T-helper 2 cell treated with Interferon-gamma antibody and Interleukin-4, amounts not matched to agents 5 μg/mL and 100 μg/mL, for 36 hours (primary cell): ENCODE measurements at regions not wholly inside any gene's neighbourhood (a gene's known extent, or its start where the extent isn't known, plus 50 kb on each side); places are given as distances from the start of the nearest gene placed in this dataset.

ENCODE experiments used
- DNase-seq: peaks from one replicate; pipeline ENCODE4 v3.0.0; 2021; ENCODE audit warnings: low spot score
- H3K27ac Mint-ChIP-seq: one replicate; pipeline ENCODE4 v1.8.0; 2021; ENCODE audit warnings: mild to moderate bottlenecking, mixed read lengths
- H3K27me3 Mint-ChIP-seq: one replicate; pipeline ENCODE4 v1.8.0; 2021; ENCODE audit warnings: low read depth, mixed read lengths
- H3K36me3 Mint-ChIP-seq: one replicate; pipeline ENCODE4 v1.8.0; 2021; ENCODE audit warnings: low read depth, mixed read lengths
- H3K4me1 Mint-ChIP-seq: one replicate; pipeline ENCODE4 v1.8.0; 2021; ENCODE audit warnings: low read depth, mixed read lengths
- H3K4me3 Mint-ChIP-seq: one replicate; pipeline ENCODE4 v1.8.0; 2022; ENCODE audit warnings: mild to moderate bottlenecking, moderate library complexity, mixed read lengths
- H3K9me3 Mint-ChIP-seq: one replicate; pipeline ENCODE4 v1.8.0; 2021; ENCODE audit warnings: mixed read lengths

DNA sequence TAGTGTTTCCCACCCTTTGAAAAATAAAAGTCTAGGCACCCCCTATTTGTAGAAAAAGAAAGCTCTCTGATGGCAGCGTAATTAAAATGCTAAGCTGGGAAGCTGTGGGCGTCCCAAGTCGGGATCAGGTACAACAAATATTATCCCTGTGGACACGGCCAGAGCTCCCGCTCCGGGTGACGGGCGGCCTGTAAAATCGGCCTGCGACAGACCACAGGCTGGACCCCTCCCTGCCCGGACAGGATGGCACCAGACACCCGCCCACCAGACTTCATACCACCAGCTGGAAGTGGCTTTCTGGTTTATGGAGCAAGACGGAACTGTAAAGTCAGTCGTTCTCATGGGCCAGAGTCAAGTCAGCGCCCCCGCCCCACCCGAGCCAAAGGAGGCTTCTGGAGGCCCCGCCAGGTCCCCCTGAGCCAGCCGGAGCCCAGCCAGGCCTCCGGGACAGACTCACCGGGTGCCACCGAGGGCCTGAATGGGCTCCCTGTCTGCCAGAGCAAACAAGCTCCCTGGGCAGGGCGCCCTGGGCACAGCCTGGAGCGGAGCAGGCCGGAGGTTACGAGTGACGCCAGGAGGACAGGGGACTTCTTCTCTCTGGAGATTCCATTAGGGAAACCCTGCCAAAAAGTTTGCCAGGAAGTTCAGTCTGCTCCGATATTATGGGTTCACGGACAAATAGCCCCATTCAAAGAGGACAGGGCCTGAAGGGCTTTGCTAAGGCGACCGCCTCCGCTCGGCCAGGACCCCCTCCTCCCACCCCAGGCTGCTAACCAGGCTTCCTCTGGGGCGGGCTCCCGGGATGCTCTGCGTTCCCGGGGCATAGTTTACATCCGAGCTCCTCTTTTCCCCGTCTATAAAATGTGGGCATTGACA, 173.7 kb downstream of the ERCC6L2 start:
- H3K4me3 Mint-ChIP-seq = no peak overlapping the region

DNA sequence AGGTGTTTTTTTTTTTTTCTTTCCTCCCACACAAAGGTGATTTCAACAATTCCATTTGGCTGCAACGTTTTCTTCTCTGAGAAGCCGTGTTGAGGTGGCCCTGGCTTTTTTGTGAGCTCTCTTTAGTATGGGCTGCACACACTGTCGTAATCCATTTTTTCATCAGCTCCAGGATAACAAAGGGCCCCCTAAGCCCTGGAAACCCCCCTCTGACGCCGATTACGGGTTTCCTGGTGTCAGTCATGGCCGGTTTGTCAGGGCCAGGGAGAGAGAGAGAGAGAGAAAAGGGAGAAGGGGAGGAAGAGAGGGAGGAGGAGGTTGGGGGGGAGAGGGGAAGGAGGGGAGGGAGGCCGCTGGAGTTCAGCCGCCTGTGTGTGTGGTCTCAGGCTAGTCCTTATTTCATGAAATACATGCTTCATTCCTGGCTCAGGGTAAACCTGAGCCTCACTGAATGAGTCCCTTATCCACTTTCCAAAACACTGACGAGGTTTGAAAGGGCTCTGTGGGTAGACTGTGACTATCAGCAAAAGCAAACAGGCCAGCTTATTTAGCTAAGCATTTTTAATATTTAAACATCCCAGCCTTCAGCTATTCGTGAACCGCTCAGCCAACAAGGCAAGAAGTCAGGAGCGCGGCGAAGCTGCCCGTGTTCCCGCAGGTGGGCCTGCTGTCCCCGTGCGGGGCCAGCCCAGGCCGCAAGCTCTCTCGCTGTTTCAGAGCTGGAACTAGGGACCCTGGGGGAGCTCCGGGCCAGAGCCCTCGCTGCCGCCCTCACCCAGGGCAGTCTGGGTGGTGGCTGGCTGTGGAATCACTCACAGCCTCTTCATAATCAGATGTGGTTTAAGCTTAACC, 172.8 kb downstream of the ERCC6L2 start:
- Mint-ChIP-seq H3K4me1 (peaks cover 3% of the 10 kb centered on the region), H3K4me3 (no peak overlapping the region), H3K27ac (peak overlapping the region; percentile 31), H3K27me3 (peaks cover 7% of the 10 kb centered on the region), H3K36me3 (no peaks in the 10 kb centered on the region), H3K9me3 (no peaks in the 10 kb centered on the region)
- DNase-seq = no peak

More for the DNA sequence above, 173.7 kb downstream of the ERCC6L2 start:
- H3K9me3 Mint-ChIP-seq = no peaks in the 10 kb centered on the region
- peaks cover 7% of the 10 kb centered on the region for H3K27me3 Mint-ChIP-seq
- peaks cover 3% of the 10 kb centered on the region for H3K4me1 Mint-ChIP-seq
- H3K36me3 Mint-ChIP-seq = no peaks in the 10 kb centered on the region
- DNase-seq = no peak
- no peak overlapping the region for H3K27ac Mint-ChIP-seq

DNA sequence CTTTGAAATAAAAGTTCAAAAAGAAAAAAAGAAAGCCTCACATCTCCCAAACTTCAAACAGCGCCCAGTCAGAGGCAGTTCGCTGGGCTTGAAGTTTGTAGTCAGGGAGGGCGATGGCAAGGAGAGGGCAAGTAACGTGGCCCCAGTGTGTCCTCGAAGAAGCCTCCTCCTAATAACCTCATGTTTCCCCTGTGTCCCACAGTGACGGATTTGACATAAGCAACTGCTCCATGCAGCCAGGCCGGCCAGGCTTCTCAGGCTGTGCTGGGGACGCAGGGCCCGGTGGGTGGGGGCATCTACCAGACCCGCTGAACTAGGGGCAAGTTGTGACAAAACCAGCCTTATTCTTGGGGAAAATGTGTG, 172.2 kb downstream of the ERCC6L2 start:
- Mint-ChIP-seq H3K36me3 (no peaks in the 10 kb centered on the region), H3K27me3 (peaks cover 7% of the 10 kb centered on the region), H3K27ac (no peak overlapping the region), H3K9me3 (no peaks in the 10 kb centered on the region), H3K4me1 (peaks cover 3% of the 10 kb centered on the region), H3K4me3 (no peak overlapping the region)
- DNase-seq = no peak

DNA sequence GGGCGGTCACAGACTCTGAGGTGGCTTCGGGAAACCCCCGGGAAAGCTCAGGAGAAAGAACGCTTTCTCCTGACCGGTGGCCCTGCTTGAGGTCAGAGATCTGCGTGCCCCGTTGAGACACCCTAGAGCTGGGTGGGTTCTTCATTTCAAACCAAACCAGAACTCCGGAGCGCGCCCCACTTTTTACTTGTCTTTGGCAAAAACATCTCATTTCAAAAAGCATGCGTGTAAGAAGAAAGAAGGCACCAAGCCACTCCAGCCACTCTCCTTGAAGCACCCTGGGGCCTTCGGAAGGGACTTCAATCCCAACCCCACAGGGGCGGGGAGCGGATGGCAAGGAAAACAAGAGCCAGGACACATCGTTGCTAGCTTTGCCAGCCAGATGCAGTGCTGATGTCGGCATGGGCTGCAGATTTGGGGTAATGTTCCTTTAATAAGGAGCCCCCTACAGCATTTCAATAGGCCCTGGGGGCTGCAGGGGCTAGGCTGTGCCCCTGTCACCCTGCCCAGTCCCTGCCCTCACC, 171.7 kb downstream of the ERCC6L2 start:
- no peak for DNase-seq
- no peaks in the 10 kb centered on the region for H3K36me3 Mint-ChIP-seq
- peaks cover 3% of the 10 kb centered on the region for H3K4me1 Mint-ChIP-seq
- H3K4me3 Mint-ChIP-seq = no peak overlapping the region
- H3K27ac Mint-ChIP-seq = no peak overlapping the region
- H3K9me3 Mint-ChIP-seq = no peaks in the 10 kb centered on the region
- H3K27me3 Mint-ChIP-seq = peaks cover 7% of the 10 kb centered on the region

DNA sequence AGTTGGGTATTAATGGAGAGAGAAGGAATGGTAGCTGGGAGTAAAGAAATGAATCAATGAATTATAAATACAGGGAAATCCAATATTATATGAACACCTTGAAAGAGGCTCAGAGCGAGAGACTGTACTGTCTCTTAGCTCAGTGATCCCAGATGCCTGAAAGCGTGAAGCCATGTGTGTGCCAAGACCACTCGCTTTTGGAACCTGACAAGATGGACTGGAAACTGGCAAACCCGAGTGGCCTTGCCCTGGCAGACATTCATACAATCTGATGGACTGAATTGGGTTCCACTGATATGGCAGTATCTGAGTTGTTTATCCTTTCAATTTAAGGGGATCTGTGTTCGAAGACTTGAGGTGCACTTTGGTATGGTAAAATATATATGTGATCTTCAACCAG, 170.3 kb downstream of the ERCC6L2 start:
- no peak overlapping the region for H3K27ac Mint-ChIP-seq
- no peak for DNase-seq
- H3K4me1 Mint-ChIP-seq = peaks cover 3% of the 10 kb centered on the region
- peaks cover 7% of the 10 kb centered on the region for H3K27me3 Mint-ChIP-seq
- no peak overlapping the region for H3K4me3 Mint-ChIP-seq
- no peaks in the 10 kb centered on the region for H3K36me3 Mint-ChIP-seq
- H3K9me3 Mint-ChIP-seq = no peaks in the 10 kb centered on the region

DNA sequence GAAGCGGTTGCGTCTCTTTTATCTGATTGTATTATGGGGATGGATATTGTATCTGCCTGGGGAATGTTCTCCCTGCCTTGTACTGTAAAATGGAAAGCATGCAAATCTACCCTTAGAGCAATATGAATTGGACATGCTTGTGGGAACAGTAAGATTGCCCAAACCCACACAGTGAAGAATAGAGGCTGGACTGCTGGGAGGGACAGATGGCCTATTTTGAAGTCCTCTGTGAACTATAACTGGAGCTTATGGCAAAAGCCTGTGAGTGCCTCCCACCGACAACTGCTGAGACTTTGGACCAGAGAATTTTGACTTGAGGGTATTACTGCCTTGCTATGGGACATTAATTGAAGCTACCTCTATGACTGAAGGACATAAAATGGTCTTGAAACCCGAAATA, 168.9 kb downstream of the ERCC6L2 start:
- DNase-seq = no peak
- peaks cover 3% of the 10 kb centered on the region for H3K4me1 Mint-ChIP-seq
- no peak overlapping the region for H3K27ac Mint-ChIP-seq
- H3K27me3 Mint-ChIP-seq = peaks cover 7% of the 10 kb centered on the region
- no peak overlapping the region for H3K4me3 Mint-ChIP-seq
- H3K9me3 Mint-ChIP-seq = peaks cover under 1% of the 10 kb centered on the region
- no peaks in the 10 kb centered on the region for H3K36me3 Mint-ChIP-seq

DNA sequence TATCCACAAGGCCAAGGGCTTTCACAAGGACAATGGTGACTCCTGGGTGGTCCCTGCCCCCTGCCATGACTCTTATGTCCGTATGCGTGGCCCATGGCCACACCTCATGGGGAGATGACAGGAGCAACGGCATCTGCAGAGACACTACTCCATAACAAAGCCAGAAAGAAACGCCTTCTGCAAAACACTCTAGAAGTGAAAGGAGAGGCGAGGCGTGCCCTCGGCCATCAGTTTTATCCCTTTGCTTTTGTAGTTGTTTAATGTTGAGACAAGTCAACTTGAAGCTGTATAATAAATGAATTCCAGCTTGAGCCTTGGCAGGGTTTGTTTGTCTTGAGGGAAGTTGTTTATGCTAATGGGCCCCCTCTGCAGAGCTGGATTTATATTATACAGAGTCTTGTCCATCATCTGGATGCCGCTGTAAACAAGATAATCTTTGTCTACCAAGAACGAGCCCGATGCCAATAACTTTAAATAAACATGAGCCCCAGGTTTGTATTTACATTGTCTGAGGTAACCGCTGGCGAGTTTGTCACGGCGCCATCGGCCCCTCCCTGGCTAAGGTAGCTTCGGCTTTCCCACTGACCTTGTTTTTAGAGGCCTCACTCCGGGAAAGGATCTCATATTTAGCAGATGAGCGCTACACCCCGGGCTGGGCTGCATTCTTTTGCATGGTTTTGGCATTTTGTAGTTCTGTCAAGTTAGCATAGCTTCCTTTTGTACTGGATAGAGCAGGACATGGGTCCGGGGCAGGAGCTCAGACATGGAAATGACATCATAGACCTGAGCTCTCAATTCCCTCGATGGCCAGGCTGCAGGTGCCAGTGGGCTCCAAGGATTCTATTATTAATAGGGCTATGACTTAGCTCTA, 165.3 kb downstream of the ERCC6L2 start:
- H3K9me3 Mint-ChIP-seq = peaks cover 31% of the 10 kb centered on the region
- H3K27me3 Mint-ChIP-seq = peaks cover 3% of the 10 kb centered on the region
- no peak overlapping the region for H3K4me3 Mint-ChIP-seq
- H3K36me3 Mint-ChIP-seq = peaks cover 21% of the 10 kb centered on the region
- H3K4me1 Mint-ChIP-seq = peaks cover 3% of the 10 kb centered on the region
- no peak overlapping the region for H3K27ac Mint-ChIP-seq
- no peak for DNase-seq

DNA sequence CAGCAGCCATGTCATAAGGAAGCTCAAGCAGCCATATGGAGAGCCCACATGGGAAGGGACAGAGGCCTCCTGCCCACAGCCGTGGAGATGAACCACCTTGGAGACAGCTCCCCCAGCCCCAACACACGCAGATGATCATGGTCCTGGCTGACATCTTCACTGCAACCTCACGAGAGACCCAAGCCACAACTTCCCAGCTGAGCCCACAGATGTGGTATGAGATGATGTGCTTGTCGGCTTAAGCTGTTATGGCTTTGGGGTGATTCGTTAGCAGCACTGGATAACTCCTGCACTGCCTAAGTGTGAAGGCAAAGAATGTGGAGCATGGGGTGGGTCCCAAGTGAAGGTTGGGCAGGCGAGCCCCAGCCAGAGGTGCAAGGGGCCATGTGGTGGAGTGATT, 163.4 kb downstream of the ERCC6L2 start:
- H3K4me1 Mint-ChIP-seq = peaks cover 3% of the 10 kb centered on the region
- DNase-seq = no peak
- H3K27me3 Mint-ChIP-seq = peaks cover 3% of the 10 kb centered on the region
- H3K27ac Mint-ChIP-seq = no peak overlapping the region
- peaks cover 37% of the 10 kb centered on the region for H3K9me3 Mint-ChIP-seq
- peaks cover 21% of the 10 kb centered on the region for H3K36me3 Mint-ChIP-seq
- no peak overlapping the region for H3K4me3 Mint-ChIP-seq

DNA sequence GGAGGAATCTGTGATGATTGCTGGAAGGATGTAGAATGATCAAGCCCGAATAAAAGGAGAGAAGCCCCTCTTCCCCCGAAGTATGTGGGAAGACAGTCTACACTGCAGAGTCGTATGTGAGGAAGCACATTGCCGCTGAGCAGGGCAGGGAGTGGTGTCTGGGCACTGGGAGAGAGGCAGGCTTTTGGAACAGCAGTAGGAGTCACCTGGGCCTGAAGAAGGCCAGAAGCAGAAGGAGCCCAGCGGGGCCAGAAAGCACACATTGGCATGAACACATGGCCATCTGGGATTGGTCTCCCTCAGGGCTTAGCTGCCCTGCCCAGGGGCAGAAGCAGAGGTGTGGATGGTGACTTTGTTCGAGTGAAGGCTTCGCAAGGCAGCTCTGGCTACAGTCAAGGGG, 162.8 kb downstream of the ERCC6L2 start:
- DNase-seq = no peak
- peaks cover 37% of the 10 kb centered on the region for H3K9me3 Mint-ChIP-seq
- H3K27ac Mint-ChIP-seq = no peak overlapping the region
- H3K4me1 Mint-ChIP-seq = peaks cover 3% of the 10 kb centered on the region
- H3K27me3 Mint-ChIP-seq = peaks cover 3% of the 10 kb centered on the region
- H3K4me3 Mint-ChIP-seq = no peak overlapping the region
- H3K36me3 Mint-ChIP-seq = peaks cover 21% of the 10 kb centered on the region

DNA sequence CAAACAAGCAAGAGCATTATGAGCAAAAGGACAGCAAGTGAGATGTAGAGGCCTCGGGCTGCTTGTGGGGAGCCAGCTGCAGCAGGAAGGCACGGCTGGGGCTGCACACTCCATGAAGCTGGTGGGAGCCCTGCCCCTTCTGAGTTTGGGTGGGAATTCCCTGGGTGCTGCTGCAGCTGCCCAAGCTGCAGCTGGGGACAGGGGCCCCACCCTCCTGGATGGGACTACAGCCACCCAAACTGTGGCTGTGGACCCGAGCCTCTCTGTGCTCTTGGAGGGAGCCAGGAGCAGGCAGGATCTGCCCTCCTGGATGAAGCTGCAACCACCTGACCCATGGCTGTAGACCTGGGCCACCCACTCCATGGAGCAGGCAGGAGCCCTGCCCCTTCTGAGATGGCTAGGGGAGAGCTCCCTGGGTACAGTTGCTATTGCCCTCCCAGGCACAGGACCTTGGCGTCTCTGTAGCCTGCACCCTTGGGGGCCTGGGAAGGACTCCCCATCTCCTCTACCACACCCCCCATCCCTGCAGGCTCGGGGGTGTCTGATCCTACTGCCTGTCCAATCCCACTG, 159.1 kb downstream of the ERCC6L2 start:
- peaks cover 3% of the 10 kb centered on the region for H3K4me1 Mint-ChIP-seq
- H3K27me3 Mint-ChIP-seq = peaks cover 4% of the 10 kb centered on the region
- H3K9me3 Mint-ChIP-seq = peaks cover 37% of the 10 kb centered on the region
- H3K36me3 Mint-ChIP-seq = peaks cover 21% of the 10 kb centered on the region
- no peak overlapping the region for H3K27ac Mint-ChIP-seq
- no peak overlapping the region for H3K4me3 Mint-ChIP-seq
- DNase-seq = no peak

DNA sequence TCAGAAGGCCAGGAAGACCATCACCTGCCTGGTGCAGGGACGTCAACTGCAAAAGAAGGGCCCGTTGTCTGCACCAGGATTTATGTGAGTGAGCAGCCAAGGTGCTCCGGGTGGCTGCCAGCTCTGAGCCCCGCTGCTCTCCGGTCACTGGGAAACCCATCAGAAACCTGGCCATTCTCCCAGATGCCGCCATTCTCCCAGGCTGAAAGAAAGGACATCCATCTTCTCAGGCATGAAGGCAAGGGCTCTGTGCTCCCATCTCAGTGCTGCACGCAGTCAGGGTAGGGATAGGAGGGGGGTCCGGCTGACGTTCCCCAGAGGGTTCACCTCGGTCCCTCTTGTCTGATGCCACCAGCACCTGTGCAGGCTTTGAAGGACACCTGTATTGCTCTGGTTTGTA, 158.4 kb downstream of the ERCC6L2 start:
- H3K9me3 Mint-ChIP-seq = peaks cover 32% of the 10 kb centered on the region
- peaks cover 8% of the 10 kb centered on the region for H3K27me3 Mint-ChIP-seq
- H3K4me1 Mint-ChIP-seq = no peaks in the 10 kb centered on the region
- peaks cover 17% of the 10 kb centered on the region for H3K36me3 Mint-ChIP-seq
- H3K4me3 Mint-ChIP-seq = no peak overlapping the region
- DNase-seq = no peak
- H3K27ac Mint-ChIP-seq = no peak overlapping the region

DNA sequence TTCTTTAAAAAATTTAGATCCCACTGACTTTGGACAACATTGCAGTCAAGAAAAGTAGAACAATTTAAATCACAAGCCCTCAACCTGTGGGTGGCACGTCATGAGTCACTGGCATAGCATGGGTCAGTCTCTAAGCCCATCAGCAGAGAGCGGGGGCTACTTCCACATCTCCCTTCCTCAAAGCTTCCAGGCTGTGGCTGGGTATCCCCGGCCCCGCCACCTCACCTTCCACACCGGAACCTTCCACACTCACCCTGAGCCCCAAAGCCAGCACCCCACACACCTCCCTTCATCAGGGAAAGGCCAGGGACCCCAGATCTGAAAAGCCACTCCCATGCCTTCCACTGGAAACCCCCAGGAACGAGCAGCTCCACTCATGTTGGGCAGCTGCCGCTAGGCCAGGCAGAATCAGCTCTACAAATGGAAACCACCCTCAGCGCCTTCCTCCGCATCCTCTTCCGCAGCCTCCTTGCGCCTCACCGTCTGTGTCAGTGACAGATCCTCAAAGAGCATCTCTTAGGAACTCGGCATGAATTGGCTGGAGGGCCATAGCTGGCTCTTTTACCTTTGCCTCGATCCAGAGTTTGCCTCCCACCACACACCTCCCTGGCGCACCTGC, 156.5 kb downstream of the ERCC6L2 start:
- H3K9me3 Mint-ChIP-seq = peaks cover 13% of the 10 kb centered on the region
- H3K4me3 Mint-ChIP-seq = no peak overlapping the region
- no peak for DNase-seq
- no peak overlapping the region for H3K27ac Mint-ChIP-seq
- H3K4me1 Mint-ChIP-seq = no peaks in the 10 kb centered on the region
- H3K27me3 Mint-ChIP-seq = peaks cover 20% of the 10 kb centered on the region
- peaks cover 7% of the 10 kb centered on the region for H3K36me3 Mint-ChIP-seq

DNA sequence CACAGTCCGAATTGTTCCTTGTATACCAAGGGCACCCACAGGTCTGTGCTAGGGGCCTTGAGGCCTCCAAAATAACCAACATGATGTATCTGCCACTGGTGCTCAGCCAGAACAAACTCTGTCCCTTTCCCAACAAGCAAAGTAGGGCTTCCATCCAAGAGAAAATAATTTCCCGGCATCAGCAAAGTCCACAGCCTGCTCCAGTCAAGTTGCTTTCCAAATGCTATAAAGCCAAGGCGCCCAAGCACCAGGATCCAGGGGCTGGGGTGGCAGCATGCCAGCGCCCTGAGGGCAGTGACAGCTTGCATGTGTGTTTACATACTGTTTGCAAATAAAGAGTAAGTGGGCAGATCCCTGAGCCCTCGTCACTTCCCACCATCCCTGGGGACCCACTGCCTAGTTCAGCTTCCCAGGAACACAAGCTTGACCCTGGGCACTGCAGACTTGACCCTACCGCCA, 155.9 kb downstream of the ERCC6L2 start:
- peaks cover 7% of the 10 kb centered on the region for H3K36me3 Mint-ChIP-seq
- H3K9me3 Mint-ChIP-seq = peaks cover 12% of the 10 kb centered on the region
- no peak overlapping the region for H3K27ac Mint-ChIP-seq
- no peak for DNase-seq
- H3K4me3 Mint-ChIP-seq = no peak overlapping the region
- peaks cover 4% of the 10 kb centered on the region for H3K4me1 Mint-ChIP-seq
- H3K27me3 Mint-ChIP-seq = peaks cover 23% of the 10 kb centered on the region
